WI38 (cell line): ENCODE measurements at regions not wholly inside any gene's neighbourhood (a gene's known extent, or its start where the extent isn't known, plus 50 kb on each side); places are given as distances from the start of the nearest gene placed in this dataset.

Source experiments
- H3K4me3 ChIP-seq: 2 replicates; pipeline ENCODE4 v1.5.1; 2011; ENCODE audit warnings: low read depth, mild to moderate bottlenecking, control low read depth, low read length
- TF ChIP-seq, protein P1 (sequence below): IDR thresholded peaks from 2 replicates; pipeline ENCODE4 v1.5.1; 2012; ENCODE audit warnings: low read depth, mild to moderate bottlenecking, control low read depth, low read length

DNA sequence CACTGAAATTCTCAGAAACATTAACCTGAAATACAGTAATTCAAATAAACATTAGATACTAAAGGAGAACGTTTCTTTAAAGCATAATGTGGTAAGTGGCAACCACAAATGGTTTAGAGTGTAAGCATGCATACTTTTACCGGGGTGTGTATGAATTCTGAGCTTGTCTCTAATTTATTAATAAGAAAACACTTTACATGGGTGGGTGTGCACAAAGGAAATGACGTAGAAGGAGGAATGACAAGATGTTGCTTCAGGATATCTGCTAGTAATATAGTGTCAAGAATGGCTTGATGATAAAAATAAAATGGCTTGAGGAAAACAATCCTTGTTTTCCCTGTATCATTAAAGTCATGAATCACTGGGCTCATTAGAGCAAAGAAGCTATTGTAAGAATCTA is 92.5 kb downstream of the ARL4A start:
- no peak overlapping the region for H3K4me3 ChIP-seq
- TF ChIP-seq, protein P1, sequence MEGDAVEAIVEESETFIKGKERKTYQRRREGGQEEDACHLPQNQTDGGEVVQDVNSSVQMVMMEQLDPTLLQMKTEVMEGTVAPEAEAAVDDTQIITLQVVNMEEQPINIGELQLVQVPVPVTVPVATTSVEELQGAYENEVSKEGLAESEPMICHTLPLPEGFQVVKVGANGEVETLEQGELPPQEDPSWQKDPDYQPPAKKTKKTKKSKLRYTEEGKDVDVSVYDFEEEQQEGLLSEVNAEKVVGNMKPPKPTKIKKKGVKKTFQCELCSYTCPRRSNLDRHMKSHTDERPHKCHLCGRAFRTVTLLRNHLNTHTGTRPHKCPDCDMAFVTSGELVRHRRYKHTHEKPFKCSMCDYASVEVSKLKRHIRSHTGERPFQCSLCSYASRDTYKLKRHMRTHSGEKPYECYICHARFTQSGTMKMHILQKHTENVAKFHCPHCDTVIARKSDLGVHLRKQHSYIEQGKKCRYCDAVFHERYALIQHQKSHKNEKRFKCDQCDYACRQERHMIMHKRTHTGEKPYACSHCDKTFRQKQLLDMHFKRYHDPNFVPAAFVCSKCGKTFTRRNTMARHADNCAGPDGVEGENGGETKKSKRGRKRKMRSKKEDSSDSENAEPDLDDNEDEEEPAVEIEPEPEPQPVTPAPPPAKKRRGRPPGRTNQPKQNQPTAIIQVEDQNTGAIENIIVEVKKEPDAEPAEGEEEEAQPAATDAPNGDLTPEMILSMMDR: no peak

DNA sequence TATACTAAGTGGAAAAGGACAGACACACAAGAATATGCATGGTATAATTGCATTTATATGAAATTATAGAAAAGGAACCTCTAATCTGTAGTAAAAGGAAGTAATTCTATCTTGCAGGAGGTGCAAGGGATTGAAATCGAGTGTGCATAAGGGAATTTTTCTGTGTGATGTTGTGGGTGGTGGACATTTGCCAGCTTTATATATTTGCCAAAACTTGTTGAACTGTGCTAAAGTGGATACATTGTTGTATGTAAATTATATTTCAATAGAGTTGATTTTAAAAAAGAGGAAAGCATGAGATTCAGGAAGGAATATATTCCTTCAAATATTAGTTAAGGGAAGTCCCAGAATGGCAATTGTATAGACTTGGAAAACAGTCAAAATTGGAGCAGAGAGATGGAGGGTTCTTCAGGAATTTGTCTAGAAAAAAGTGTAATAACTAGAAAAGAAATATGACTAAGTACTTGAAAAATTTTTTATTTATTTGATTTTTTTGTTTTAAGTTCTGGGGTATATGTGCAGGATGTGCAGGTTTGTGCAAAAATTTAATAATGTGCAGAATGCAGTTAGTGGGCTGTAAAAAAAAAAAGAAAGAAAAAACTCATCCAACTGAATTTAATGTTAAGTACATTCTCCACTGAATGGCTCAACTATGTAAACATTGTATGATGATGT is 96.1 kb downstream of the ARL4A start:
- TF ChIP-seq, protein P1: no peak
- H3K4me3 ChIP-seq: no peak overlapping the region

DNA sequence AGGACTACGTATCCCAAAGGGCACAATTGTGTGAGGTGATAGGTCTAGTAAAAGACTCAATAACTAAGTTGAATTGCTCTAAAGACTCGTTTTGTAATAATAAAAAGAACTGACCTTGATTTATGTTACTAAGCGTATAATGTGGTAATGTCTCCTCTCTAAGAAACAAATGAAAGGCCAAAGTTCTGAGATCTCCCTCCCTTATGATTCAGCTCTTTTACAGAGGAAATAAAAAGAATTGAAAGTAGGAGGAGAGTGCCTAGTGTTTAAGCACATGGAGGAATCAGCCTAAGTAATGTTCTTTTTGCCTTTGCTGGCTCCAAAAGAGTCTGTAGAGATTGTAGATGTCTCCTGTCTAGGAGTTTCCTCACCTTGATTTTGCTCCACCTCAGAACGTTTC is 98.0 kb downstream of the ARL4A start:
- TF ChIP-seq, protein P1: no peak

DNA sequence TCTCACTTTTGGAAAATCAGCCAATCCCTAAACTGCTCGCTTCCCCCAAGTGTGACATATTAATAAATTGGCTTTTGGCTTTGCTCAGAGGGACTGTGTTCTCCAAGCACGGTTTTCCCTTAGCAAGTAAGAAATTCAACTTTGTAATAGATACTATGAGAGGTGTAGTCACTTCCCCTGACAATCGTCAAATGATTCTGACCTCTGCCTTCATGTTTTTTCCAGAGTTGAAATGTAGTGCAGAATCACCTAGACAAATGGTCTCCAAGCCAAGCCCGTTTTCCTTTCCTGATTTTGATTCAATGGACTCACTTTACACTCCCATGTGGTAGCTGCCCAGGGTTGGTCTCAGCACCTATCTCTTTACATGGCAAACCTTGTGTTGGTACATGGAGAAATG is 99.1 kb downstream of the ARL4A start:
- H3K4me3 ChIP-seq: no peak overlapping the region
- TF ChIP-seq, protein P1: no peak

More for the DNA sequence above, 98.0 kb downstream of the ARL4A start:
- no peak overlapping the region for H3K4me3 ChIP-seq

DNA sequence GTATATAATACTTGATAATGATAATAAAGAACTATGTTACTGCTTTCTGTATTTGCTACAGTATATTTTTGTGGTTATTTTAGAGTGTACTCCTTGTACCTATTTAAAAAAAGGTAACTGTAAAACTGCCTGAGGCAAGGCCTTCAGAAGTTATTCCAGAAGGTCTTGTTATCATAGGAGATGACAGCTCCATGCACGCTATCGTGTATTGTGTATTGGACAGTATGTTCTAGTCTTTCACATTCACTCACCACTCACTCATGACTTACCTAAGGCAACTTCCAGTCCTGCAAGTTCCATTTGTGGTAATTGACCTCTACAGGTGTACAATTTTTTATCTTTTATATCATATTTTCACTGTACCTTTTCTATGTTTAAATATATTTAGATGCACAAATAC is 100.7 kb downstream of the ARL4A start:
- TF ChIP-seq, protein P1: no peak
- no peak overlapping the region for H3K4me3 ChIP-seq

DNA sequence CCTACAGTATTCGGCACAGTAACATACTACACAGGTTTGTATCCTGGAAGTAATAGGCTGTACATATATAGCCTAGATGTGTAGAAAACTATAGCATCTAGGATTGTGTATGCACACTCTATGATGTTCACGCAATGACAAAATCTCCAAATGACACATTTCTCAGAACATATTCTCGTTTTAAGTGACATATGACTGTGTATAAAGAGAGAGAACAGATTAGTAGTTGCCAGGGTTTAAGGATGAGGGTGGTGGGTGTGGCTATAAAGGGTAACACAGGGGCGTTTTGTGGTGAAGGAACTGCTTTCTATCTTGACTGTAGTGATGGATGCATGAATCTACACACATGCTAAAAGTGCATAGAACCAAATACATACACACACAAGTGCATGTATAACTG is 101.2 kb downstream of the ARL4A start:
- no peak overlapping the region for H3K4me3 ChIP-seq
- TF ChIP-seq, protein P1: no peak

DNA sequence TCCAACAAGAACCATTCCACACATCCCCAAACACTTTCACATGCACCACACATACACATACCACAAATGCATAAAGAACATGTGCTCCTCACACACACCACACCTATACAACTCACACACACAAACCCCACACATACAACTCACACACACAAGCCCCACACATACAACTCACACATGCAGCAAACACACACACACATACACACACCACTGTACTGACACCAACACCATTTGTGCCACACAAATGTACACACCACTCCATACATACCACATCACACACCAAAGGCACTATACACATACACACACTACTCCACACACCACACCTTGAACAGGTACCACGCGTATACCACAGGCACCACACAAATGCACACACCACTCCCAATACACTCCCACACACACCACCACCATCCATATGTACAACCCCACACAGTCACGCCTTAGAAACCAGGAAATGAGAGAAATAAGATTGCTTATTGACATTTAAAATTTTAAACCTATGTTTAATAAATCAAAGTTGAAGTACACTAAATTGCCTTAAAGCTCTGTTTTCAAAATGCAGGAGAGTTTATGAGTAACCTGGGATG is 107.4 kb downstream of the ARL4A start:
- TF ChIP-seq, protein P1: no peak

More for the DNA sequence above, 107.4 kb downstream of the ARL4A start:
- no peak overlapping the region for H3K4me3 ChIP-seq
